ENCODE measurements at regions not wholly inside any gene's neighbourhood (a gene's known extent, or its start where the extent isn't known, plus 50 kb on each side); places are given as distances from the start of the nearest gene placed in this dataset.

DNA sequence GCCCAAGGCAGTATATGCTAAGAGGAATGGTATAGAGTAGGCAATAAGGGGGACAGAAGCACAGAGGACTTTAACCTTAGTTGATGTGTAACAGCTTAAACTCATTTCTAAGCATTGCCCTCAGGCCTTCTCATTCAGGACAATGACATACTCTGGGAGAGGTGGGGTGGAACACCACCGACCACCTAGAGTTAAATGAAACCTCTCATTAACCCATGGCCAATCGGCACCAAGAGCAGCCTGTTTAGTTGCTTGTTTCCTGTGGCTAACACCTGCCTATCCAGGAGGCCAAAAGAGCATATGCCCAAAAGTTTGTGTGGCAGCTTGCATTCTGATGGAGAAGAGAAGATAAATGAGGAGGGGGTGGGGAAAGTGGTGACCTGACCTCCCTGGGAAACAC, 50.0 kb downstream of the PABIR2 start:
- Histone ChIP-seq H3K79me2 (ENCODE audit: control insufficient read depth in 1 of 2, insufficient read depth in 2 of 2, low read length in 2 of 2) (no peaks in the 10 kb centered on the region), H2BK15ac (ENCODE audit: low read length) (no peak overlapping the region), H3K4me2 (ENCODE audit: insufficient read depth in 1 of 2, low read depth in 2 of 2, low read length in 2 of 2) (no peak overlapping the region), H3K79me1 (ENCODE audit: low read depth, low read length) (no peaks in the 10 kb centered on the region), H3K4ac (replicated peaks; ENCODE audit: insufficient read length, low read depth, low read length) (no peak overlapping the region), H3K56ac (replicated peaks; ENCODE audit: insufficient read length, low read depth, low read length) (no peak overlapping the region), H2BK5ac (ENCODE audit: low read depth, low read length) (no peak overlapping the region), H2AK5ac (ENCODE audit: low read depth, low read length) (no peak overlapping the region), H3K36me3 (ENCODE audit: control insufficient read depth in 2 of 4, insufficient read depth in 4 of 4, low read length in 3 of 4) (no peaks in the 10 kb centered on the region), H4K5ac (ENCODE audit: insufficient read length, low read depth, low read length) (no peak overlapping the region), H4K91ac (replicated peaks; ENCODE audit: insufficient read length, low read length) (no peak overlapping the region), H3K14ac (ENCODE audit: insufficient read length) (no peak overlapping the region), H3K4me1 (replicated peaks in 1 of 4; ENCODE audit: control insufficient read depth in 3 of 4, insufficient read depth in 4 of 4, low read length in 3 of 4) (no peaks in the 10 kb centered on the region), H2BK120ac (replicated peaks; ENCODE audit: low read depth, low read length) (no peak overlapping the region), H3K18ac (ENCODE audit: extremely low read depth, low read length) (no peak overlapping the region), H2BK20ac (ENCODE audit: low read length) (no peak overlapping the region), H3K4me3 (ENCODE audit: extremely low read depth in 1 of 4, insufficient read depth in 2 of 4, low read depth in 3 of 4, low read length in 4 of 4) (no peak overlapping the region), H3K27me3 (replicated peaks in 1 of 4; ENCODE audit: control insufficient read depth in 3 of 4, extremely low read depth in 1 of 4, insufficient read depth in 3 of 4, low read length in 3 of 4) (no peaks in the 10 kb centered on the region), H2BK12ac (ENCODE audit: low read depth, low read length) (no peak overlapping the region), H2AFZ (ENCODE audit: low read length) (no peak overlapping the region), H3K23me2 (ENCODE audit: low read depth, low read length) (no peaks in the 10 kb centered on the region), H3K23ac (ENCODE audit: insufficient read length) (no peak overlapping the region), H4K20me1 (replicated peaks in 1 of 2; ENCODE audit: control insufficient read depth in 1 of 2, insufficient read depth in 2 of 2, low read length in 2 of 2) (no peaks in the 10 kb centered on the region), H3K27ac (ENCODE audit: low read depth, low read length) (no peak overlapping the region), H3K9ac (replicated peaks in 1 of 4; ENCODE audit: extremely low read depth in 1 of 4, low read depth in 3 of 4, low read length in 3 of 4) (no peak overlapping the region), H3K9me3 (ENCODE audit: insufficient read depth in 2 of 2, low read depth in 1 of 2, low read length in 1 of 2) (no peaks in the 10 kb centered on the region), H4K8ac (ENCODE audit: extremely low read depth, insufficient read depth, low read length) (no peak overlapping the region)
- WGBS, 2 experiments (ENCODE audit: extremely low coverage in 1 of 2, insufficient coverage in 1 of 2, insufficient read length in 1 of 2, insufficient replicate concordance in 2 of 2, low coverage in 1 of 2, low lambda C conversion rate in 2 of 2, missing lambda C conversion rate in 1 of 2): 88% methylated on average over 2 of the region's 2 CpGs; no CpG with 5 or more reads in 1 of the 2 experiments
- CTCF ChIA-PET (ENCODE audit: partially characterized antibody): no interaction called here
- no peak for DNase-seq (ENCODE audit: low read depth in 1 of 2, low spot score in 2 of 2)
- POLR2A ChIA-PET (ENCODE audit: partially characterized antibody): no interaction called here
- no peak for FAIRE-seq
- no peak for TF ChIP-seq TEAD4 (IDR thresholded peaks at IDR 0.05; ENCODE audit: low read depth, low read length)
- TF ChIP-seq CBX5 (IDR thresholded peaks at IDR 0.05; ENCODE audit: low read depth, low read length): no peak
- no peak for TF ChIP-seq EZH2 (IDR thresholded peaks at IDR 0.05; ENCODE audit: low read depth, low read length, severe bottlenecking)
- TF ChIP-seq RNF2 (IDR thresholded peaks at IDR 0.05; ENCODE audit: borderline replicate concordance, low read depth, low read length, missing control alignments, poor library complexity, severe bottlenecking): no peak
- TF ChIP-seq MAFK (IDR thresholded peaks at IDR 0.05; ENCODE audit: low read depth, low read length): no peak
- no peak for TF ChIP-seq MAX (IDR thresholded peaks at IDR 0.05)
- TF ChIP-seq CTCF (IDR thresholded peaks at IDR 0.05; ENCODE audit: control extremely low read depth in 1 of 3, insufficient read depth in 1 of 3, low read depth in 1 of 3, low read length in 3 of 3): no peak
- TF ChIP-seq CHD2 (IDR thresholded peaks at IDR 0.05; ENCODE audit: low read length): no peak
- no peak for TF ChIP-seq HDAC2 (IDR thresholded peaks at IDR 0.05; ENCODE audit: borderline replicate concordance in 1 of 2, low read depth in 2 of 2, low read length in 2 of 2)
- no peak for TF ChIP-seq CEBPB (IDR thresholded peaks at IDR 0.05; ENCODE audit: low read depth, low read length)
- no peak for TF ChIP-seq PHF8 (conservative IDR thresholded peaks at IDR 0.05; ENCODE audit: low read depth, low read length)
- no peak for TF ChIP-seq FOSL1 (IDR thresholded peaks at IDR 0.05; ENCODE audit: insufficient read depth, low read depth, low read length)

All from H1 (cell line).